GM18868 (cell line): ENCODE measurements at regions not wholly inside any gene's neighbourhood (a gene's known extent, or its start where the extent isn't known, plus 50 kb on each side); places are given as distances from the start of the nearest gene placed in this dataset.
A peak's percentile ranks its signal among the peaks of the same experiment; 100 is the strongest.
"Not testable (repeated sequence)": the region's sequence is repeated elsewhere in the genome, so short reads cannot be mapped to it uniquely, and the experiment has no call there.

Source experiments
- ATAC-seq: cut with Tn5 transposase; IDR thresholded peaks from one replicate; pipeline ENCODE4 v1.9.1; 2021; ENCODE audit warnings: mild to moderate bottlenecking, moderate library complexity; ENCODE audit not compliant: unreplicated experiment

DNA sequence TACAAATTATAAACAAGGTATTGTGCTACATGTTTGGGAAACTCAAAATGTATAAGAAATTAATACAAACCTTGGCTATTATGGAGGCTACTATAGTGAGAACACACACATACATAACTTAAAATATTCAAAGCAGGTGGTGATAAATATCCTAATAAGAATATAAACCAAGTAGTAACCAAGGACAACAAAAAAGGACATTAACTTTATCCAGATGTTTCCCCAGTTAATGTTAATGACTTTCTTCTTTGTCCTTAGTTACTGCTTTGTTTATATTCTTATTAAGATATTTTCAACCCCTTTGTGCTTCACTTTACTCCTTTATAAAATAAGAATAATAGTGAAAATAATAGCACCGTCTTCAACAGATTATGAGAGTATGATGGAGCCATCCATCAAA is 241.6 kb downstream of the CALCRL start:
- ATAC-seq = no peak

DNA sequence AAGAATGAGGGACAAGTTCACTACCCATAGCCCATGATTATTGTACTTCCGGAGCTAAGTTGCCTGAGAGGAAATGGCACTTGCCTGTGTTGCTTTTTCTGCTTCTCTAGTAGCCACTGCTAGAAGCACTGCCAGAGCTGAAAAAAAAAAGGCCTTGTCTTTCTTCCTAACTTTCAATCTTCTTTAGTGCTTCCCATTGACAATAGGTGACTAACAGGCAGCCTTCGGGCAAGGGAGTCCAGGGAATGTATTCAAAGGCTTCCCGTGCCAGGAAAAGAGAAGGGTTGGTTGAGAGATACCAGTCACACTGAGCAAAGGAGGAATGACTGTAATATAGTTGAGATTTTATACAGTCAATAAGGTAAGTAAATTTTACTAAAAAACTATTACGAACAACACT is 242.0 kb downstream of the CALCRL start:
- ATAC-seq = no peak

DNA sequence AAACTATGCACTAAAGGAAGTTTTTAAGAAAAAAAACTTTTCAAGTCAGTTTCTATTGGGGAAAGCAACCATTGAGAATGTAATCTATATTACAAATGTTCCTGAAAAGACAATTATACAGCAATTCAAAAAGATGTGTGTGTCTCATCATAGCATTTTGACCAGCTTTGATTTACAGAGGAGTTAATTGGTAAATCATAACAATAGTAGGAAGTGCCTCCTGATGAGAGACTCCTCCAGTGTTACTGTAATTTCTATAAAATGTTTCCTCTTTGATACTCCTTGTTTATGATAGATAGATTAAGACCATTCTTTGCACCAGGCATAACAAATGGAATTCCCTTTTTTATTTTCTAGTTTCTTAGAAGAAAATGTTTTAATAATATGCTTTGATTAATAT is 249.9 kb downstream of the CALCRL start:
- ATAC-seq = no peak

DNA sequence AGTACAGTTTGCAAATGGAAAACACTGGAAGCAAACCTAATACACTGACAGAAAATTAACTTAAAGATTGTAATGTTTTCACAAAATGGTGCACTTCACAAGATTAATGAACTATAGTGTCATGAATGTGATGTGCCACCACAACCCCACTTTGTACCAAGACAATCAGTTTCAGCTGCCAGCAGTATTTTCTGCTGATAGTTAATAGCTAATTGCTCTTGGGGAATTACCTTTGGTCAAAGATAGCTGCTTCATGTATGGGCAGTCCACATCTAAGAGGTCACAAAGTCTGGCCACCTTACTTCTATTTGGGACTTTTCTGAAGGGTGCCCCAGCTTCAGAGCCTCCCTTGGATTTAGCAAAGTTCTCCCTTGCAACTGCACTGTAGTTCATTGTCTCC is 254.0 kb downstream of the CALCRL start:
- no peak for ATAC-seq

DNA sequence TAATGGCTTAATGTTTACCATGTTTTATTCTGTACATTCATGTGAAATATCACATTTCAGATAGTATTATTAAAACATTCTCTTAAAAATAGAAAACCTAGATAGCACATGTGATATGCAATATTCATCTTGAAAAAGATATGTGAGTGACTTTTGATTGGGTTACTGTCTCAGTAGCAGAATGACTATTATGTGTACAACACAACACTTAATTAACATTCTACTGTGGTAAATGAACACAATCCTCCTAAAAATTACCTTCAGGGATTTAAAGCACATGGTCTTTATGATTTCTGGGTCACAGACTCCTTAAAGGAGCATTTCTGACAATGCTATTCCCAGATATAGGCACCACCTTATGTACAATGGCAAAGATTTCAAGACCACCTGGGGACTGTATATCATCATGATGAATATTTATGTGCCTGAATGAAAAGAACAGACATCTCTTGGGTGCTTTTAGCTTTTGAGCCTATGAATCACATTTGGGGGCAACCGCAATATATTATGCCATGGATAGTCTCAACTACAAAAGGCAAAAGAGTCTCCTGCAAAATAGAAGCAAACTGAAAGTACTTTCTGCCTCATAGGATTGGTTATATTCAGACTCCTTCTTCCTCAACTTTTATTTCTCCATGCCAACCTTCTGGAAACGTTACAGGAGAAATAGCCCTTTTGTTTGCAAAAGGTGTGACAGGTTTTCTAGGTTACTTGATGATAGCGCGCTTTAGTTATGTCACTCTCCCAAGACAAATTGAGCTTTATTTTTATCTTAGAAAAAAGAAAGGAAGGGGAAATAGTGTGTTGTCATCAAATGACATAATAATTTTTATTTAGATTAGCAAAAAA is 259.0 kb downstream of the CALCRL start:
- no peak for ATAC-seq

DNA sequence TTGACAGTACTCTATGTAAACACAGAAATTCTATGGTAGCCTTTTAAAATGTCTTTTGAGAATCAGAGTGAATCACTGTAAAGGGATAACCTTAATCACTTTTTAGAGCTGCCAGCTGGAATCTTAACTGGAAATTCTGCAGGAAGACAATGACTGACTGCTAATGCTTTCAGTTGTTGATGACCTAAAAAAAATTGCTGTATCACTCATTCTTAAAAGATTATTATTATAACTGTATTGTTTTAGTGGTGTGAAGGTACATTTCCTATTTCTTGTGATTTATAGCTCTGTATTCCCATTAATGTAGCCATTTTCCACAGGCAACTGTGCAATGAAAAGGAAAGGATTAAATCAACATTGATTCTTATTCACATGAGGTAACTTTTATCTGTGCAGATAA is 260.5 kb downstream of the CALCRL start:
- no peak for ATAC-seq

DNA sequence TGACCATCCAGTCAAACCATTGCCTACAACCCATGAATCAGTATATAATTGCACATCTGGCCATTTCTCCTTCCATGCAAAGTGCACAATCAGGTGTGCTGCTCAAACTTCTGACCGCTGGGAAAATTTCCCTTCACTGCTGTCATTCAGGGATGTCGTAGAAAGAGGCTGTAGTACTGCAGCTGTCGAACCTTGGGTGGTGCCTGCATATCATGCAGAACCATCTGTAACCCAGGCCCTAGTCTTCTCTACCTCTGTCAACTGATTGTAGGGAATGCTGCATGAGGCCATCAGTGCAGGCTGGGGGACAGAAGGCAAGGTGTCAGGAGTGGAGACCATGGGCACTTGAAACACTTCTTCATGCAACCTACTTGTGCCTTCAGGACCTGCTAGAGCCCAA is 267.5 kb downstream of the CALCRL start:
- ATAC-seq = no peak

DNA sequence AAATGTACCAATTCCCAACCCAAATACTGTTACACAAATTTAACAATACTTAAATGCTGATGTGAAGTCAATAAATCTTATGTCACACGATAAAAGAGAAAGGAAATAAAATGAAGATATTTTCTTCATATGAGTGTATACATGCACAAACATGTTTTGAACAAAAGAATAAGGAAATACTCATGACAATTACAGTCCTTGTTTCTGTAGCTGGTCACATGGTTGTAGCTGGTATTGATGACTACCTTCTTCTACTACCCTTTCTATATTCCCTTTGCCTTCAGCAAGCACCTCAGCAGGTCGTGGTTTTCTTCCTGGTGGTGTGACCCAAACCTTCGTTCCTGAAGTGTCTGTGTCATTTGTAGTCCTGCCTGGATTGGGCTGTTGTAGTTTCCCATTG is 269.2 kb downstream of the CALCRL start:
- ATAC-seq = not testable (repeated sequence)

DNA sequence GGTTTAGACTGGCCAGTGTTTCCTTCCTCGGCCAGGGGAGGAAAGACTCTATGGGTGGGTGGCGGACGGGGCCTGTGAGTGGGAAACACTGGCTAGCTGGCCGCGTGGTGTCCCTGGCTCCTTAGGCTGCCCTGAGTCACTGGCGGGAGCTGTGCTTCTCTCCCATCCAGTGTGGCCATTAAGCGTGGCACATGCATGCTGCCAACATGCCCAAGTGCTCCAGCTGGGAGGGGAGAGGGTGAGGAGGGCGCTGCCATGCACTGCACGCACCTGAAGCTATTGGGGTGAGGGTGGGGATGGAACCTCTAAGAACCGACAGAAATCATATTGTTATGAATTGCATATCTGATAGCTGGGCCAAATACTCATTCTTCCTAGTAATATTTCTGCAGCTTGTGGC is 270.8 kb downstream of the CALCRL start:
- ATAC-seq = no peak

DNA sequence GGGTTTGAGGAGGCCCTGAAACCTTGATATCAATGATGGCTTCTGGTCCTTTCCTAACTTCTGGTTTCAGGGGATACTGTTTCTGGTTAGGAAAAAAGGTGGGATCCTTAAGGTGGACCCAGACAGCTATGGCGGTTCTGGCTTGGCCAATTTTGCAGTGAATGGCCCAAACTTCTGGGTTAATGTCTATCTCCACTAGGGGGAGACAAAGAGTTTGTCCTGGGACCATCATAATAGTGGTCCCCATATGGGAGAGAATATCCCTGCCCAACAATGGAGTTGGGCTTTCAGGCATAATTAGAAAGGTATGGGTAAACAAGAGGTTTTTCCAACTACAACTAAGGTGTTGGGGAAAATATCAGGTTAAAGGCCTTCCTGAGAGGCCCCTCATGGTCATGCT is 273.5 kb downstream of the CALCRL start:
- no peak for ATAC-seq

DNA sequence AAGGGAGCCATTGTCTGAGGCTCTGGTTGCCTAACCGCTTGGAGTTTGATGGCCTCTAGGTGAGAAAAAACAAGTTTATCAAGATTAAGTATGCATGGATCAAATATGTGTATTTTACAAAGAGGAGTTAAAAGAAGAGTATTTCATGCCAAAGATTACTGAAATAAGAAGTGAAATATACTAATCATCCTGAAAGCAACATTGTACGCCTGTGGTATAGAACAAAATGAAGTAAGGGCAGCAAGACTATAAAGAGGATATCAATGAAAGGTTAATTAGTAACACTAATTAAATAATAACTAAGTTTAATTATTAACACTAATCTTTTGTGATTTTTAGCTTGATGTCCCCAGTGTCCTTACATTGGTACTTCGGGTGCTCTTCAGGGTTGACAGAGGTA is 276.7 kb downstream of the CALCRL start:
- ATAC-seq = no peak

DNA sequence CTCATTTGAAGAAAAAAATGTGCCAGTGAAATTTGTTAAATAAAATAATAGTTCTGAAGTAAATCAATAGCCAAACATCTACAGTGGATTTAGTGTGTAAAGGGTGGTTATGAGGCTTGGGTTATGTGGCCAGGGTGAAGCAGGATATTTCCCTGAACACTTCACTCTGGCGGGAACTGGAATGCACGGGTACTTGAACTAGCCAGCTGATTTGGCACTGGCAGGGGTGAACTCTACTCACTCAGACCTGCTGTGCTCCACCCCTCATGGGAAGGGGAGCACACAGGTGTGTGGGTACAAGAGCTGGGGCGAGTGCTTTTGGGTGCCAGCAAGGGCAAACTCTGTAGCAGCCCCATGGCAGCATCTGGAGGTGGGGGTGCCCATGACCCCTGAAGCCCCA is 278.2 kb downstream of the CALCRL start:
- no peak for ATAC-seq

DNA sequence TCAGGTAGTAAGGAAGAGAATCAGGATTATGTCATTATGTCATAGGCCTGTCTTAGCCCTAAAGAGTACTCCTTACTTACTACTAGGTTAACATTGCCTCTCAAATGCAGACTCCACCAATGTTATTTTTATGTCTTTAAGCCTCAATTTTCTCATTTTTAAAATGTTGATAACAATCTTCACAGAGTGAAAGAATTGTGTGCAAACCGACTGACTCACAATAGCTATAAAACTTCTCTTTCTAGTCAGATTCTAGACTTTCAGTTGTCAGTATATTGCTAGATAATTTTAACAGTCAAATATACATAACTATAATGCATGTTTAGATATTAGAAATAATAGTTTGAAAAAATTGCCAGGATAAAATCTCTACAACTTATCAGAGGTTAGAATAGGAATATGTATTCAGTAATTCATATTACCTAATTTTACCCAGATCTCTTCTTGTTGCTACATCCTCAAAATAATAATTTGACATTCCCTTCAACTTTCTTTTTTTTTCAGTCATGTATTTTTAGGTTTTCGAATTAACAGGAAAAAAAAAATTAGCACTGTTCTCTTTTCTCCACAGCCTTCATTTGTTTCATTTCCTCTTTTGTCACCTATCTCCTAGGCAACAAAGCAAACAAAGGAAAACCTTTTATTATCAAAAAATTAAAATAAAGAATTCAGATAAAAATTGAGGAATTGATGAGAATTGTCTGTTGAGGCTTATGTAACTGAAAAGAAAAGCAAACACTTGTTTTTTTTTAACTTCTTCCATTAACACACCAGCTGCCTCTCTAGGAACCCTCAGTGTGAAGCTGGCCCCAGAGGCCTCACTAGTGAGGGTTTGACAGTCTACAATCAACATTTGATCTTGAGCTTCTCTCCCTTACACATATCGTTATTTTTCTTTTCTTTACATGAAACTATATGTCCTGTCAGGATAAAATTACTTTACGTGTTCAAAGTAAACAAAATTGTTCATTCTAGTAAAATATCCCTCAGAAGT is 279.0 kb downstream of the CALCRL start:
- peak; percentile 72 for ATAC-seq

DNA sequence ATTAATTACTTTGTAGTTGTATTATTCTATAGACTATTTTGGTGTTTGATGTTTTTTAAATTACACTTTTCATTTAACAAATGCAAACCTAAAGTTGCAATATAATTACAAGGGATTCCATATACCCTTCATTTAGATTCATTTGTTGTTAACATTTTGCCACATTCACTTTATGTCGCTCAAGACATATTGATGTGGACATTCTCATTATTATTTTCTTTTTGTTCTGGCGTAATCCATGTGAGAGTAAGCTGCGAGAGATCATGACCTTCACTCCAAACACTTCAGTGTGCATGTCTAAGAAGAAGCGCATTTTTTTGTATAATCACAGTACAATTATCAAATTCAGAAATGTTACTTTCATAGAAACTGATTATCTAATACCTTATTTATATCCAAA is 280.6 kb downstream of the CALCRL start:
- ATAC-seq = no peak

DNA sequence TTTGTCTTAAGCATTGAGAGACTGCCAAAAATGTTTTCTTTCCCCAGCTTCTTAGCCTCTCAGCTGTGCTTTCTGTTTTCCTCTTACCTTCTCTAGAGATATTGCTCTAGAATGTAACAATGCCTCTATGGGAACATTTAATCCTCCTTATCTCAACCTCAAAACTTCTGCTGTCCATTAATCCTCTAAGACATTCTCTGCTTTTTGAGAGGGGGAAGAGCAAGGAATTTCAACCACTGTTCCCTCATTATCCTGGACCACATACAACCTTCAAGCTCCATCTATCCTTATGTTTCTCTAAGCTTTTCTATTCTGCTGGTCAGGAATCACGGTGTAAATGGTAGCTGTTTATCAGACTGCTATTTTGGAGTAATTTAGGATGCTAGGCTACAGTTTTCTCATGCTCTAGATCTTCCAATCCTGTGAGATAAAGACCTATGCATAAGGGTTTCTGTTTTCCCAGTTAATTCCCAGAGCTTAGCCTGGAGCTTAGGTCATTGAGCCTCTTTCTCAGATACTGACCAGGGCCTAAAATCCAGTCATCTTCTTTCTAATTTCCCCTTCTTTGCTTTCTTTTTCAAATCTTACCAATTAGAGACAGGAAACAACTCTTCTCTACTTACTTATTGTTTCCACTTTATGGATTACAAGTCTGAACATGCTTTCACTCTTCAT is 282.0 kb downstream of the CALCRL start:
- no peak for ATAC-seq

DNA sequence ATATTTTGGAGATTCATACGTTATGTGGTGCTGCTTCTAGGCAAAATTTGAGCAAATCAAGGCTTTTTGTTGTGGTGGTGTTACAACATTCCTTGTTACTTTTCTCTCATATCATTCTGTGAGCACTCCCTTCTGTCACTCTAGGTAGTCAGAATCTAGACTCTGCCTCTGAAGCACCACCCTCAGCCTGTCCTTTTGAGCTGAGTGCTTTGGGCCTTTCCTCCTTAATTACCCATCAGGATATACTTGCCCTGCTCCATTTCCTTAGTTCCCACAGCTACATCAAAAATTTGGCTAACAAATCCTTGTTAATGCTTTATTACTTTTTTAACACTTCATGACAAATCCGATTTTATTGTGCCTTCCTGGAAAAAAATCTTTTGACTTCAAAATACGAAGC is 289.6 kb downstream of the CALCRL start:
- no peak for ATAC-seq

DNA sequence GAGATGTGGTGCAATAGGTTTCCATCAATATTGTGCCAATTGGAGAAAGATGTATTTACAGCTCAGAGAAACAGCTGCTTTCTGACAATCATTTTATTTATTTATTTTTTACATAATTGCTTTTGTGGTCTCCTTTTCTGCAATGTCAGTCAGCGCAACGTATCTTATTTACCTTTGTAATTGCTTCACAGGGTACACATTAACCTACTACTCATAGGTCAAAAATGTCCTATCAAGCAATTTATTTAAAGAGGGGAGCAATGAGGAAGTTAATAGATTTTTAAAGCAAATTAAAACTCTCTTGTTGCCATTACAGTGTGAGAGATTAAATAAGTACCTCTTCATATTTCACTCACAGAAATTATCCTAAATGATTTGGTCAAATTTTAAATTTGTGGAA is 291.0 kb downstream of the CALCRL start:
- no peak for ATAC-seq

DNA sequence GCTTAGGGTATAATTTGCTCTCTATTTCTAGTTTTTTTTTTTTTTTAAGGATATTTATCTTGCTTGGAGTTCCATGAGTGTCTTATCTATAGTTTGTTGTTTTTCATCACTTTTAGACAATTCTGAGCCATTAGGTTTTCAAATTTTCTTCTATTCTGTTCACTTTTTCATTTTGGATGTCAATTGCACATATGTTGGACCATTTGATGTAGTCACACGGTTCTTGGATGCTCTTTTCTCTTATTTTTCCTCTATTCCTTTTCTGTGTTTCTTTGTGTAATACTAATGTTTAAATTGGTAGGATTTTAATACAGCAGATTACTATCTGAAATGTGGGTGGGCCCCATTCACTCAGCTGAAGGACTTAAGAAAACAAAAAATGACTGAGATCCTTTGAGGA is 292.6 kb downstream of the CALCRL start:
- no peak for ATAC-seq

DNA sequence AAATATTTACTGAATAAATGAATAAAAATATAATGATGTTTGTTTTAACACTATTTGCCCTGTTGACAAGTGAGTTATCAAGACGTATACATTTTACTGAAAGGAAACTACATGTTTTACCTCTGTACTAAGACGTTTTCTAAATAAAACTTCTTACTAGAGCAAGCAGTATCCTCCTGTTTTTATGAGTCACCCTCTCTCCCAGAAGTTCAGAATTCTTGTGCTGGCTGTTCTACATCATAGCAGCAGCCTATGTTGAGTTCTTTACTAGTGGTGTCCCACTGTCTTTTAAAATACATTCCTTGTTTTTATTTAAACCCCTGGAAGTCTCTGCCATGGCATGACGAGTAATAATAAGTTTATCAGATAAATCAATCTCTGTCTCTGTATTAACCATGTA is 297.4 kb downstream of the CALCRL start:
- ATAC-seq = no peak

DNA sequence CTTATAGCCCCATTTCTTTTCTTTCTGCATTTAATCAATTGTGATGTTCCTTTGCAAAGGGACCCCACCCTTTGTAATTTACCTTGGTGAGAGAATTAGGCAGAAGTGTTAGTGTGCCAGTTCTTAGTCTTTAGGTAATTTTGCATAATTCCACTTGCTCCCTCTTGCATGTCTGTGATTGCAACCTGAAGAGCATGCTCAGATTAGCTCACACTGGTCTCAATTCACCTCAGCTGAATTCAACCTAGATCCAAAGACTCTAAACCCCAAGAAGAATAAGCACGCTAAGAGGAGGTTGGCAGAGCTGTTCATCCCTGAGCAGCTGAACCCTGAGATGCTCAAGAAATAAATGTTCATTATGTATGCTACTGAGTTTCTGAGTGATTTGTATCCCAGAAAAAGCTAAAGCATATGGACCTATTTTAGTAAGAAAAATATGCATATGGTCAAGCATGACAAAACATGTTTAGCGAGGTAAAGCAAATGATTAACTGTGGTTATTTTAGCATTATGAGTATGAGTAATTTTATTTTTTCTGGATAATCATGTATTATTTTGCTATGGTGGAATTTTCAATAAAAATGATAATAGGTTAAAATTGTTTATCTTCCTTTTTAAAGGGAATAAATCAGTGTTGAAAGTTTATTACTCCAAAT is 299.2 kb upstream of the ZSWIM2 start:
- ATAC-seq = no peak

DNA sequence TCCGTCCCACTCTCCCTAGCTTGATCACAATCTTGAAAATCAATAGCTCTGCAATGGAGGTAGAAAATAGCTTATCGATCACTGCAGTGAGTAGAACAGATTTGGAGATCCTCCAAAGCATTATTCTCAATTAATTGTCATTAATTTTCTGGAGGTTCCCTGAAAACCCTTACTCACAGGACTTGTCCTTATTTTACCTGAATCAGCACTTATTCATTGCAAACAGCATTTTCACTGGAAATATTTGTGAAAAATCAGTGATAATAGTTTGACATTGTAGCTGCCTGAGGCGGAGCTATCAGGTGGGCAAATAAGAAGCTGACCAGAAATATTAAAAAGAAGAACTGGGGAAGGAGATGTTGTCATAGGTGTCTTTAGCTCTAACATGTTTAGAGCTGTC is 294.6 kb upstream of the ZSWIM2 start:
- no peak for ATAC-seq
